Stimulated activated CD8-positive, alpha-beta memory T cell treated with anti-CD3 and anti-CD28 coated beads, Interleukin-7, amount 100 ng/mL, for 1 hour (primary cell): ENCODE measurements at regions not wholly inside any gene's neighbourhood (a gene's known extent, or its start where the extent isn't known, plus 50 kb on each side); places are given as distances from the start of the nearest gene placed in this dataset.
"Not testable (repeated sequence)": the region's sequence is repeated elsewhere in the genome, so short reads cannot be mapped to it uniquely, and the experiment has no call there.

ENCODE experiments used
- DNase-seq, 2 donors: peaks; one replicate each; pipeline ENCODE4 v3.0.0-alpha.2; 2020; ENCODE audit warnings: low read depth in 2 of 2

DNA sequence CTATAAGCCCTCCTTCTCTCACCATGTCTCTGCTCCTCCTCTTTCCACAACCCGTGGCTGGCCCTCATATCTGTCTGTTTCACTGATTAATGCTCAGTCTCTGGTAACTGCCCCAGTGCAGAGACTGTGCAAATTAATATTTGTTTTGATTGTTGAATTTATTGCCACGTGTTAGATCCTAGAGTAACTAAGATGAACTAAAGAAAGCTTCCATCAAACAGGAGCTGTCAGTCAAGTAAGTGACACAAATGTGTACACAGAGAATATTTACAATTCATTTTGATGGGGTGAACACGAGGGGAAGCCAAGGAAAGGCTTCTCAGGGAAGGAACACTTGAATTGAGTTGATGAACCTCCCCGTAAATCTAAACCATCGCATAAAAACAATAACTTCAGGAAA is 182.5 kb downstream of the BAMBI start:
- no peak for DNase-seq

DNA sequence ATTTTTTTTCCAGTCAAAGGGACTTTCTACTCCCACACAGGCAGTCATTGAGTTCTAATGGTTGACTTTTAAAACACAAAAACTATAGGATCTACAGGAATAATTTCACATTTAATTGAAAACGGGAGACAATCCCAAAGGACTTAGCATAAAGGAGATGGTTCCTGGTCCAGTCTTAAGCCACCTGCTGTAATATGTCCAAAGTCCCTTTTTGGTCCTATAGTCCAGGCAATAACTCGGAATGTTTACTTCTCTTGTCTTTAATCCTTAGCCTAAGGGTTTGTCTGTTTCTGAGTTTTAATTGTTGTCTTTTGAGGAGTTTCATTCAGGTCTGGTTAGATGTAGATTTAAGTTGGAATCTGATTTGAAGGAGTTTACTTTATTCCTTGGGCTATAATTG is 184.9 kb downstream of the BAMBI start:
- no peak for DNase-seq

DNA sequence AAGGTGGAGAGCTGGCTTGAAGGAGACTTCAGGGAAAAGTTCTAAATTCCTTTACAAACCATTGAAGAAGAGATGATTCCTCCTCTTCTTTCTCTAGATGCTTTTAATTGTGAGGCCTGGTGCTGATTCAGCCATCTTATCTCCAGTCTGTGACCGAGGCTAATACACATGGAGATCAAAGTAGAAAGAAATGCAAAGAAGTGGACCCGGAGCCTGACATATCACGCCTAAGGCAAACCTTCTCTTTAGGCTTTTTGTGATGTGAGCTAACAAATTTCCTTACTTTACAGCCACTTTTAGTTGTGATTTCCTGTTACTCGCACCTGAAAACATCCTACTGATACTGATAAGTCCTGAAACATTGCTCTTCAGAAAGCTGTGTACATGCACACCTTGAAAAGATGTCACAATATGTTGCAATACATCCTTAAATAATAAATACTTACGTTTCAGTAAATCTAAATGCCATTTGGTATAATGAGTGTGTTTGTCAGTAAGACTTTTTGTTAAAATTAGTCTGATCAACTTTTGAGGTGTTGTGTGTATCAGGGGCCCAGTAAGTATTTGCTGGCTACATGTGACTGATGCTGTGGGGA is 192.4 kb downstream of the BAMBI start:
- DNase-seq, result no peak

DNA sequence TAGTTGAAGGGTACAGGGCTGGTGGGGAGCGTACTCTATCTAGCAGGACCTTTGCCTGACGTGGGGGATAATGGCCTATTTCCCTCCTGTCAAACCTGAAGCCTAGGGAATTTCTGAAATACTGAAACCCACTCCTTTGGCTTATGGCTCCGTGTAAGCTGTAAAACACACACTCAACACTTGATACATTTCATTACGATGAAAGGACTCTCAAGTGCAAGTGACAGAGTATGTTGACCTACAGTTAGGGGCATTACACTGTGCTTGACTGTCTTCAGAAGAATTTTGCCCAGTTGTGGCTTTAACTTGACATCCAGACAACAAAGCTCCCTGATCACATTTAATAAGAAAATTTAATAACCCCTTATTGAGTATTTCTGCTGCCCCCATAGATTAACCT is 194.3 kb downstream of the BAMBI start:
- no peak for DNase-seq

DNA sequence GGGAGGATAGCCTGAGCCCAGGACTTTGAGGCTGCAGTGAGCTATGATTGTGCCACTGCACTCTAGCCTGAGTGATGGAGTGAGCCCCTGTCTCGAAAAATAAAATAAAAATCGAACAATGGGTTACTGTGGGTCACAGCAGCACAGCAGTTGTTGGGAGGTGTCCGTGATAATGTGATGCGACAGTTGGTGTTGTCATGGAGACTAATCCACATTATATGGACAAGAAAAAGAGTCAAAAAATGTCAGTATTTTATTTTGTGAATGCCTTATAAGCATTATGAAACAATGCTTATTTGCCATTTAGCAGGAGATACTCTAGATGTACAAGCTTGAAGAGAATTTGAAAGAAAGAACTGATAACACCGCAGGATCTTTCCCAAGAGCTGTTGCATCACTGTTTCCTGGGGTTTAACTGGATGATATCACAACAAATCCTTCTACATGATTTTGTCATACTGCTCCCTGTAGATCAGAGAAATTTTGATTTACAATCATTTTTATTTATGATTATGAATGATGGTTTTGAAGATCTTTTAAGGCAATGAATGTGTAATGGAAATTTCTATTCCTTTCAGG is 195.4 kb downstream of the BAMBI start:
- DNase-seq, result no peak

DNA sequence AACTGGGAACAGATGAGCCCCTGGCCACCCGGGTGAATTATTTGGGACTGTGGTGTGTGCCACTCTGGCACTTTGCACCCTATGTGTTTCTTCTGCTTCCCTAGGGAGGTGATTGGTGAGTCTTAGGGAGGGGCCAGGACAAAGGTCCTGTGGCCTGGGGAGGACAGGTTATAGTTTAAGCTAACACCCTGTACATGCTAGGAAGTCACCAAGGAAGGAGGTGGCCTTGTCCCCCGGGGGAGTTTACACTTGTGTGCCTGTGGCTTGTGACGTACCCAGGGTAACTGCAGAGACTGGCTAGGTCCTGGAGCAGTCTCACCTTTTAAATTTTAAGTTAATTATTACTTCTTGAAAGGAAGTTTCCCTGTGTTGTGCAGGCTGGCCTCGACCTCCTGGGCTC is 196.2 kb downstream of the BAMBI start:
- DNase-seq, result no peak

DNA sequence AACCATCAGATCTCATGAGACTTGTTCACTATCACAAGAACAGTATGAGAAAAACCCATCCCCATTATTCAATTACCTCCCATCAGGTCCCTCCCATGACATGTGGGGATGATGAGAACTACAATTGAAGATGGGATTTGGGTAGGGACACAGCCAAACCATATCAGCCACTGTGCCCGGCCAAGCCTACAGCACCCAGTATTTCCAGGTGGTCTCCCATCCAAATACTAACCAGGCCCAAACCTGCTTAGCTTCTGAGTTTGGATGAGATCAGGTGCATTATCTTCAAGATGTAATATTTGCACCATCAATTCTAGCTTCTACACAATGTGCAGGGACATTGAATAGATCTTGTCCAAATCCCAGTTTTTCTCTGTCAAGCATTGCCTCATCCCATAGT is 196.9 kb downstream of the BAMBI start:
- DNase-seq, result no peak

DNA sequence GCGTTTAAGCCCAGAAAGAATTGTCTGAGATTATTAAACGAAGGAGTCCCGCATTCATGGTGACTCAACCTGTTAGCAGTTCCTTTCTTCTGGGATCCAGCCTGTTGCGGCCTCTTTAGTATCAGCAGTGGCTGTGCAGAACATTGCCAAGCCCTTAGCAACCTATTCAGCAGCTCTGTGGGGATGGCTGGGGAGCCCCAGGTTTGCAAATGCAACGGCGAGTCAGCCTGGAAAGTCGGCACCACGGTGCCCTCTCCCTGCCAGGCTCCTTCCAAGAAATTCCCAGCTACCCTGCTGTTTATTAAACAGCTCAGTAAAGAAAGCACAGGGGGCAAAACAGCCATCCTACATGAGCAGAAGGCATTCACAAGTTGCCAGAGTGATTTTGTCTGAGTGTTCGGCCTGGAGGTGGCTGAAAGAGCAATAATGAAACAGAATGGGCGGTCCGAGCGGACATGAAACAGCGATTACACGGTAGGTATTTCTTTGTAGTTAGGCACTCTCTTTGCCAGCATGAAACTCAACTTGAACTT is 198.3 kb downstream of the BAMBI start:
- DNase-seq, result no peak

DNA sequence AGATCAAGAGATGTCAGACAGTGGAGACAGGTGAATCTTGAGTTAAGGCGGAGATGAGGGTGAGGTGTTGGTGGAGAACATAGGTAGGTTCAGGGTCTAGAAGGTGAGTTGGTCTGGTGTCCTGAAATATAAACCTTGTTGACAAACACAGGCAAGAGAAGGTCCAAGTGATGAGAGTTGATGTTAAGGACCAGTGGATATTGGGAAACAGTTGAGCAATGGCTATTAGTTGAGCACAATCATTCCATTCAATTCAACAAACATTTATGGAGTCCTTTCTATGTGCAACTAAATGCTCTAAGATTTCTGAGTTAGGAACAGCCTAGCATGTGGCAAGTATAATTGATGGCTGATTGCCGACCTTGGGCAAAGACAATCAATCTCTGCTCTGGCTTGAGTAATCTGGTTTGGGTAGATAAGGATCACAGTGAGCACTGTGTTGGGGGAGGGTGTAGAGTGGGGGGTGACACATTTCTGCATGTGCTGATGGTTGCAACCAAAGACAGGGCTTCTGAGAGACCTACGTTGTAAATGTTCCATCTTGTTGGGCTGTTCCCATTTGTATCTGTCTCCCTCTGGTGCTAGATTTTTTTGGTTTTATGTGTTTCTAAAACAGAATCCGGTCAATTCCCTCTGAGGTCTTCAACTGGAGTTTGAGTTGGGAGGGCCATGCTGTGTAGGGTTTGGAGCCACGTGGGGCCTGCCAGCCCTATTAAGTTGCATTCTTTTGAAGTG is 201.1 kb downstream of the BAMBI start:
- DNase-seq, result no peak

DNA sequence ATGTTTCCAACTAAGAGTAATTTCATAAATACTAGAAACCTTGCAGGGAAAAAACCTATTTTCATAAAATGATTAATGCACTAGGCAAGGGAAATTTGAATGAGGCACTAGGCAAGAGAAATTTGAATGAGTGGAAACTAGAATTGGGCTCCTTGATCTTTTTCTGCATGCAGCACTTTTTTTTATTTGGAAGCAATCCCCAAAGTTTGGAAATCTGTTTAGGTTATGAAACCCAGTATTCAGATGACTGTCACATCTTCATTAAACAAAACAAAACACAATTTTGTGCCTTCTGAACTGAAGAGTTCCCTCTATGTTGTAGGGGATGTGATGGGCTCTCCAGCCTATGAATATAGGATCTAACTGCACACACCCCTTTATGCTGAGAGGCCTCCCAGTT is 201.9 kb downstream of the BAMBI start:
- no peak for DNase-seq

DNA sequence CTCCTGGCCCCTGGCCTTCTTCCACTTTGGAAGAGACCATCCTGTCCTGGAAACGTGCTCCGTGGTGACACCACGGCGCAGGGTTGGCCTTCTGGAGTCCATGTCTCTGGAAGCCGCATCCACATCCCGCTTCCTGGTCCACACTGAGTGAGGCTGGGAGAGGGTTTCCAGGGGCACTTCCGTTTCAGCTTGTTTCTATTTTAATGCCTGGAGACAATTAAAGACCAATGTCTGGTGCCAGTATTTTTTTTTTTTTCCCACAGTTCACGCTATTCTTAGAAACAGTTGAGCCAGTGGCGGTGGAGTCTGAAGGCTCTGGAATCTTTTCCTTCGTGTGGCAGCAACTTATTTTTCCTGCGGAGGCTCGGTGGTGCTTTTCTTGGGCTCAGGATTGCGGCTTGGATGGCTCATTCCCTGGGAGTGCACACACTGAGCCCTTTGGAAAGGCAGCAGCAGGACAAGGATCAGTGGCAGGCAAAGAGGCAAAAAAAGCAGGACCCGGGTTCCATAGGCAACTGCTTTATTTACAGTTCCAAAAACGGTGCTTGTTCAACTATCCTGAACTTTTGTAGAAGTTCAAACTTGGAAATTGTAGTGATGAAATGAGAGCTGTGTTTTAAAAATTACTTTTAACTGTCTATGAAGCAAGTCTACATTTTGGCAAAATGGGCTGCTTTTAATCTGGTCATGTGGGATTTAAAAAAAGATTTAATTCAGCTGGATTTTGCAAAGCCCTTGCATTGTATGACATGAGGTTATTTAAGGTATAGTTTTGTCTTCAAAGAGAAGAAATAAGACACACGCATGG is 202.8 kb downstream of the BAMBI start:
- DNase-seq, result no peak

DNA sequence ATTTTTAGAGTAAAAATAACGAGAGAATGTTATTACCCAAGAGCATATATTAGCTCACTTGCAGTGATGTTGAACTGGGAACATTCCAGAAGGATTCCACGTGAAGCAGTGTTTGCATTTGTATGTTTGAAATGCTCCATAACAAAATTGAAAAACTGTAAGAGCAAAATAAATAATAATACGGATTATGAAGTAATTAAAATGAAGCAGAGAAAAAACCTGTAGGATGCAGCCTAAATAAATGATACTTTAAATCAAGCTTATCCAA is 203.3 kb downstream of the BAMBI start:
- no peak for DNase-seq

DNA sequence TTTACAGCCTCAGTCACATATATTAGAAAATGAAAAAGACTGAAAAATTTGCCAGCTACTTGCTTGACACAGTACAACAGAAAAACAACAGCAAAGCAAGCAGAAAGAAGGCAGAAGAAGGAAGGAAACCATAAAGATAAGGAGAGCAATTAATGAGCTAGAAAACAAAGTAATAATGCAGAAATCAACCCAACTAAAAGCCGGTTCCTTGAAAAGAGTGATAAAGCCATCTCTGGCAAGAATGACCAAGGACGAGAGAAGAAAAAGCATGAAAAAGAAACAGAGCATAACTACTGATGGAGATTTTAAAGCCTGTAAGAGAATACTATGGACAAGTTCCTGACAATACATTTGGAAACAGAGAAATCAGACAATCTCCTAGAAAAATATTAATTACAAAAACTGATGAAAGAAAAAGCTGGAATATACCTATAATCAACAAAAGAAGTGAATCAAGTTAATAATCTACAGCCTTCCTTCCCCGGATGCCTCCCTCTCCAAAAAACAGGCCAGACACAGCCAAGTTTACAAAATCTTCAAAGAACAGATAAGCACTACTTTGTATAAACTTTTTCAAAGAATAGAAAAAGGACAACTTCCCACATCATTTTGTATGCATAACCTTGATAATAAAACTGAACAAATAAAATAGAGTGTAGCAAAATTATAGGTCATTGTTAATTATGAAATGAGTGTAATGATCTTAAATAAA is 204.0 kb downstream of the BAMBI start:
- DNase-seq, result no peak

DNA sequence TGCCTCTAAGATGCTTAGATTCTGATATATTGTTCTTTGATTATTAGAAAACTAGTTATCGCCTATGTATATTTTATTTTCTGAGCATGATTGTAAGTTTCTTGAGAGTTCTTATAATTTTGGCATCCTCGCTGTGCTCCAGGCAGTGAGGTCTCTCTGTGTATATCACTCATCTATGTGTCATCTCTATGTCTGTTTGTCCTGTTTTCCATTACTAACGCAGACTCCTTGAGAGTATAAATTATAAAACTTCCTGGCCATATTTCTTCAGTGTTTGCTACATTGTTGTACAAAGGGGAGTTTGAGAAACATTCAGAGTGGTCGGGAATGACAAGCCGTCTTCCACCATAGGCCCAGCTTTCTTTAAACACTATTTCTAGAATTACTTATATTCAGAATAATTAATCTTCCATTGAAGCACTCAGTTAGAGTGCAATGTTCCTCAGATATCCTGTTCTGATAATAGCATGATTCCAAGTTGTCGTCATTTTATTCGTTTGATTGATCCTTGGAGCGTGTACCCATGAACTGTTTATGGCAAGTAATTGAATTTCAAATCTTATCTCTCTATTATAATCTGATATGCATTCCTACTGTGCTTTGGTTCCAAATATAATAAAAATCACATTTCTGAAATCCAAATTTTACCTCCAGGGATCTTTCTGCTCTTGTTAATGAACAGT is 206.6 kb downstream of the BAMBI start:
- DNase-seq, result no peak

DNA sequence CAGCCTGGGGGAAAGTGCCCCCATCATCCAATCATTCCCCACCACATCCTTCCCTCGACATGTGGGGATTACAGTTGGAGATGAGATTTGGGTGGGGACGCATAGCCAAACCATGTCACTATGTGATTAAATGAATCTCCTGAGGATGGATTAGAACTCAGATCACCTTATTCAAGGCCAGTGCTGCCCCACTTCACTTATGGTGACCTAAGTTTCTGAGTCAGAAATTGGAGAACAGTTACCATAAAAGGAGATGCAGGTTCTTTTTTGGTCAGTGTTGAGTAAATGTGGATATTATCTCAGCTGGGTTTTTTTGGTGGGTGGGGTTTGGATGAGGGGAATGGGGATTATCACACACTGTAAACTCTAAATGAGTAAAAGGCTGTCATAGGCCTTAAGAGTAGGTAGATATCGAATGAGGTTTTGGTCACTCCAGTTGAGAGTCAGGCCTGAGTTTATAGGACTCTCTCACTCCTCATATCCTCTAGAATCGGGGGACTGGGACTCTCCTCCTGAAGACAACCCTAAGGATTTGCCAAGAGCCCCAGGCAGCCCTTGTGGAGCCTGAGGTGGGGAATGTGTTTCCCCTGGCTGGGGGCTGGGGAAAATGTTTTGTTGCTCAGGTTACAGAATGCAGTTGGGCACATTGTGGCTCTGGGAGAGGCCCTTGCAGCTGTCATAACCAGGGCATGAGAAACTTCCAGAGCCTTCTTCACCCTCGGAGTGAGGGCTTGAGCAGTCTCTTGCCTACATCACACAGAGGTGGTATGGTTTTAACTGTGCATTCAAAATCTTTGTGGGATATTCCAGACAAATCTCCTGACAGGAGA is 213.0 kb downstream of the BAMBI start:
- no peak for DNase-seq

DNA sequence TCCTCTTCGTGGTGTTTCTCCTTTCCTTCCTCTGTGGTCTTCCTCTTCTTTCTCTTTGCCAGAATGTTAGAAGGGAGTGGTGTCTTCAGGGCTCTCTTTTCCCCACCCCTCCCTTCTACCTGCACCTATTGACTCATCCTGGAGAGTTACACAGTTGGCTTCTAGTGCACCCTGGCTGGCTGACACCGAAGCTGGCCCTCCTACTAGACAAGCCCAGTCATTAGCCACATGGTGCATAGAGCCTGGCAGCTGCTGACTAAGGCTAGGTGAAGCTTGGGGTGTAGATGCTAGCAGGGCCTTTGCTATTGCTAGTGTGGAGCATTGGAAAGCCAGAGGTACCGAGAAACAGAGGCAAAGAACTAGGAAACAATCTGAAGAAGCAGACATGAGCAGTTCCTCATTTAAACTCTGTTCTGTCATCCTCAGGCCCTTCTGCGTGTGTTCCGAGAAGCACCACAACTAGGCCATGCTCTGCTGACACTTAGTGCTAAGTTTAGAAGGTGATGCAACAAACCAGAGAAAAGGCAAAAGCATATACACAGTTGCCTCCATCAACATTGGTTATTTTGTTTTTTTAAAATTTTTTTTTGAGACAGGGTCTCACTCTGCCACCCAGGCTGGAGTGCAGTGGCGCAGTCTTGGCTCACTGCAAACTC is 213.9 kb downstream of the BAMBI start:
- no peak for DNase-seq

DNA sequence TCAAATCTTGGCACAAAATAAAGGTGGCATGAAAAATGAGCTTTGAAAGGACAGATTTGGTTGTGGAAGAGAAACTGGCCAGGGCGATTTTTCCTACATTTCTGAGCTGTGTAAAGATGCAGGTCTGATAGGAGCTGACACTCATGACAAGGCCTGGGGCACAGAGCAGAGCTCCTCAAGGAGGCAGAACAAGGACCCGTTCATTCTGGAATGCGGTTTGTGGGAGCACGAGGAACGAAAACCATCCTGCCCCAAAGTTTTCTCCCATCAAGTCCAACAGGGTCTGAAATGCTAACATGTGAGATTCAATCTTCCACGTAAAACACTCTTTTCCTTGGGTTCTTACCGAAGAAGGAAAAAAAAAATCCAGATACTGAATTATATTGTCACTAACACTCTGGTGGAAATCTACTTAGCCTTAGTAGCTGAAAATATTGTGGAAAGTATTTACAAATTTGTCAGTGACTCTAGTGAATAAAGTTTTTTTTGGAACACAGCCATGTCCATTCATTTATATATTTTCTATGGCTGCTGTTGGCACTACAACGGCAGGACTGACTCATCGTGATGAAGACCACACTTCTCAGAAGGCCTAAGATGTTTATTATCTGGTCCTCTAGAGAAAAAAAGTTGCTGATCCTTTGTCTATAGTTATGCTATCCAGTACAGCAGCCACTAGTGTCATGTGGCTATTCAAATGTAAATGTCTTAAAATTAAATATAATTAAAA is 215.7 kb downstream of the BAMBI start:
- no peak for DNase-seq

DNA sequence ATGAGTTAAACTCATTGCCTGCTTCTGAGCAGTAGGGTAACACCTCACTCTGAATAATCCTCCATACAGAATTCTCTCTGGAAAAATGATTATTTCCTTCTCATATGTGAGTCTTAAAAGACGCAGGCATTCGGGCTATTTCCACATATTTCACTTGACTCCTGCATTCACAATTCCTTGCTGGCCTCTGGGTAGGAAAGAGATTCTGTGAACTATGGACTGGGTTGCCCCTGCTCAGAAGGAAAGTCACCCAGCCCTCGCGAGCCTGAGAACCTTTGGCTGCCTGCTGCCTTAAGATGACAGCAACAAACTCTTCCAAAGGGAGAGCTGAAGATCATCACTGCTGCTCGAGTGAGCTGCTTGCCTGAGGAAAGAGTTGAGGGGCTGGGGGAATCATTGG is 216.8 kb downstream of the BAMBI start:
- DNase-seq, result no peak

DNA sequence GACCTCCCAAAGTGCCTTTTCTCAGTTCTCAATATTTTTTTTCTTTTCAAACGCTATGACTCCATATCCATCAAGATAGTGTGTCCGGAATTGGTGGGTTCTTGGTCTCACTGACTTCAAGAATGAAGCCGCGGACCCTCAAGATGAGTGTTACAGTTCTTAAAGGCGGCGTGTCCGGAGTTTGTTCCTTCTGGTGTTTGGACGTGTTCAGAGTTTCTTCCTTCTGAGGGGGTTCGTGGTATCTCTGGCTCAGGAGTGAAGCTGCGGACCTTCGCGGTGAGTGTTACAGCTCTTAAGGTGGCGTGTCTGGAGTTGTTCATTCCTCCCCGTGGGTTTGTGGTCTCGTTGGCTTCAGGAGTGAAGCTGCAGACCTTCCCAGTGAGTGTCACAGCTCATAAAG is 218.3 kb downstream of the BAMBI start:
- not testable (repeated sequence) for DNase-seq
